Suppressor macrophage treated with lipopolysaccharide for 1 hour (primary cell): ENCODE measurements at regions not wholly inside any gene's neighbourhood (a gene's known extent, or its start where the extent isn't known, plus 50 kb on each side); places are given as distances from the start of the nearest gene placed in this dataset.
"Not testable (repeated sequence)": the region's sequence is repeated elsewhere in the genome, so short reads cannot be mapped to it uniquely, and the experiment has no call there.

Experiments used
- DNase-seq, 3 donors: peaks; one replicate each; pipeline ENCODE4 v3.0.0-alpha.2; 2020 to 2022

DNA sequence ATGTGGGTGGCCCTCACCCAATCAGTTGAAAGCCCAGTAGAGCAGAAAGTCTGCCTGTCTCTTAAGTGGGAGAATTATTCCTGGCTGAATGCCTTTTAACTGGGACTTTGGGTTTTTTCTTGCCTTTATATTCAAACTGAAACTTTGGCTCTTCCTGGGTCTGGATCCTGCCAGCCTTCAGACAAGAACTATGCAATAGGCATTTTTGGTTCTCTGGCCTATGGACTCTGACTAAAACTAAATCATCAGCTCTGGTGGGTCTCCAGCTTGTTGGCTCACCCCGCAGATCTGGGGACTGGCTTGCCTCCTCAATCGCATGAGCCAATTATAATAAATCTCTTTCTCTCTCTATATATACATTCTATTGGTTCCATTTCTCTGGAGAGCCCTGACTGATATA is 173.0 kb upstream of the IGF1 start:
- no peak for DNase-seq

DNA sequence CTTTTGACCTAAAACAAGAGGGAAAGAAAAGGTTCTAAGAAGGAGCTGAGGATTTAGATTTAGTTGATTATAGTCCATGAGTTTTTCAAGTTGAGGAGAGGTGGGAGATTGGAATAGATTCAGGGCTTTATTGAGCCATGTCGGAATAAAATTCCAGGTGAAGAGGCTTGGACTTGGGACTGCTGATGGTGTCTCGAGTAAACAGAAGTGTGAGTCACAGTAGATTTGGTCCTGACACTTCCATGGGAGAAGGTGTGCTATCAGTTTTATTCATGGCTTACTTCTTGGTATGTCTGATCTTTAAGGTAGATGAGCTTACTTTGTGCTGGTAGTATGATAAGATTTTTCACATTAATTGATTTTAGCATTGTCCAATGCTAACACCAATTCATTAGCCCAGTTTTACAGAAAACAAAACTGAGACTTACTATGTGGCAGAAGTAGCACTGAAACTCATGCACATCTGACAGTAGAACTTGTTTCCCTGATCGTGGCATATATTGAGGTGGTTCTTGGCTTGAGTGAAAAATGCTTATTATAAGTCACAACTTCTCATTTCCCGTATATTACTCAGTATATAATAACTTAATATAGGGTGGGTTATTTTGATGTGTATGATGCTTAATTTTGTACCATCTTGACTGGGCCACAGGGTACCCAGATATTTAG is 172.4 kb upstream of the IGF1 start:
- DNase-seq: no peak

DNA sequence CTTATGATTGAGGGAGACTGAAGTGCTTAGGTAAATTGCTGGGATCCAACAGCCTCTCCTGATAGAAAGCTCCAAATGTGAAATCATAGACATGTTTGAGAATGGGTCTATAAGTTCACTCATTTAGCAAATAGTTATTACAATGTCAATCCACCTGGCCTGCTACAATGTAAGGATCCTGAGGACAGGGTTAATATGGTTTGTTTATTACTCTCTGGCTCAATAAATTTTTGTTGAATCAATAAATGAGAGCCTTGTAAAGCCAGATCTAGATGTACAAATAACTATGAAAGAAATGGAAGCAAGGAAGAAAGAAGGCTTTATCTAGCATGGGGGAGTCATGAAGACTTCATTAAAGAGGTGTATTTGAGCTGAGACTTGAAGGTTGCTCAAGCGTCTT is 165.6 kb upstream of the IGF1 start:
- DNase-seq: no peak

DNA sequence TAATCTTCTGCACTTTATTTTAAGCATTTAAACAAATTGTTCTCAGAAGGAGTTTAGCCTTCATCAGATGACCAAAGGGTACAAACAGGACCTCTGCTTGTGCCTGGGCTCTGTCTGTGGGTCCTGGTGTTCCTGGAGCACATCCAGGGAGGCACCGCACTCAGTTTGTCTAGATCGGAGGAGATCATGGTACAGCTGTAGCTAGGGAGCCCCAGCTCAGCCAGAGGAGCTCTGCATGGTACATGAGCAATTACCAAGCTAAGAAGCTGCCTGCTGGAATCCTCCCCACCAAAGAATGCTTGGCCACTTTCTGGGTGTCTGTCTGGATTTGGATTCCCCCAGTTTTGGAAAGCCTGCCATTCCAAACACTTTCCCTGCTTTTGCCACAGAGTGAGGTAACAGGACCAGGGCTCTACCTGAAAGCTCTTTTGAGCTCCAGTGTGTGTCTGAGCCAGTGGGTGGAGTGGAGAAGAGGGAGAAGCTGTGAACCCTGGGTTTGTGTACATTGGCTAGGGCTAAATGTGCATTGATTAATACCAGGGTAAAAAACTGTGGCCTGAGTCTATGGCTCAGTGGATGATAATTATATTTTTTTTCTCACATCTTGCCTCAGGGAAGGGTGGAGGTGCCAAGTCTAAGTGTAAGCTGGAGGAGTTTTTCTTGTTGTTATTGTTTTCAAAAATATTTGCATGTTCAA is 163.7 kb upstream of the IGF1 start:
- no peak for DNase-seq

DNA sequence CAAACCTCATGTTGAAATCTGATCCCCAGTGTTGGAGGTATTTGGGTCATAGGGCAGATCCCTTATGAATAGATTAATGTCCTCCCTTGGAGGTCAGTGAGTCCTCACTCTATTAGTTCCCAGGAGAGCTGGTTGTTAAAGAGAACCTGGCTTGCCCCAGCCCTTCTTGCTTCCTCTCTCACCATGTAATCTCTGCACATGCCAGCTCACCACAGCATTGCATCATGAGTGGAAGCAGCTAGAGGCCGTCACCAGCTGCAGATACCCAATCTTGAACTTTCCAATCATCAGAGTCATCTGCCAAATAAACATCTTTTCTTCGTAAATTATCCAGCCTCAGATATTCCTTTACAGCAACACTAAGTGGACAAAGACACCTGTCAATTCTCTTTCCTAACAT is 161.8 kb upstream of the IGF1 start:
- peak in 2 of 3 donors; percentile 8 to 14 for DNase-seq

DNA sequence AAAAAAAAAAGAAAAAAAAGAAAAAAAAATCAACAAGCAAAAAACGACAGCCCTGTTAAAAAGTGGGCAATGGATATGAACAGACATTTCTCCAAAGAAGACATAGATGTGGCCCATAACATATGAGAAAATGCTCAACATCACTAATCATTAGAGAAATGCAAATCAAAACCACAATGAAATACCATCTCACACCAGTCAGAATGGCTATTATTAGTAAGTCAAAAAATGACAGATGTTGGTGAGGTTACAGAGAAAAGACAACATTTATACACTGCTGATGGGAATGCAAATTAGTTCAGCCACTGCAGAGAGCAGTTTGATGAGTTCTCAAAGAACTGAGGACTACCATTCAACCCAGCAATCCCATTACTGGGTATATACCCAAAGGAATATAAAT is 160.3 kb upstream of the IGF1 start:
- DNase-seq: not testable (repeated sequence)

- DNase-seq: peak in 1 of 3 donors; percentile 6
Observed at GRCh38 chr12:102638777-102639176, 158.4 kb upstream of the IGF1 start.

DNA sequence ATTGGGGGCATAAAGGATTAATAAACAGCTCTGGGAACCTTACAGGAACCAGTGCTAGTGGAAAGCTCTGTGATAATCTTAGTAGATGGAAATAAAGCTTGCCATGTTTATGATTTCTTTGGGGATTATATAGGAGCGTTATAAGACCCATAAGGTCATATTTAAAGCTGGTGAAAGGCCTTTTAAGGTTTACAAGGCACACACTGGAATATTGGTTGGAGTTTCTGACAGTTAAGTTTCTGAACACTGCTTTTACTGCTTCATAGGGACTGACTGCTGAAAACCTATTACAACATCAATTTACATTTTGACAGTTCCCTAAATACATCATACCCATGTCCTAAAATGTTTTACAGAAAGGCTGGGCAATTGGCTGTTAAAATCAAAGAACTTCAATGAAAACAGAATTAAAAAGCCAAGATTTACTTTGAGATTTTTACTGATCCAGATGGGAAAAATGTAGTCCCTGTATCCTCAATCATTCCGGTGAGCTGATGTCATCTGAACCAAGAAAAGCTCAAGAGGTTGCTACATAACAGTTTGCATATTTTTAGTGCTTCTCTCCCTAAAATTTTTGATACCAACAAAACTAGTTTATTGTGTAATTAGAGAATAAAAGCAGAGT is 153.7 kb upstream of the IGF1 start:
- no peak for DNase-seq

DNA sequence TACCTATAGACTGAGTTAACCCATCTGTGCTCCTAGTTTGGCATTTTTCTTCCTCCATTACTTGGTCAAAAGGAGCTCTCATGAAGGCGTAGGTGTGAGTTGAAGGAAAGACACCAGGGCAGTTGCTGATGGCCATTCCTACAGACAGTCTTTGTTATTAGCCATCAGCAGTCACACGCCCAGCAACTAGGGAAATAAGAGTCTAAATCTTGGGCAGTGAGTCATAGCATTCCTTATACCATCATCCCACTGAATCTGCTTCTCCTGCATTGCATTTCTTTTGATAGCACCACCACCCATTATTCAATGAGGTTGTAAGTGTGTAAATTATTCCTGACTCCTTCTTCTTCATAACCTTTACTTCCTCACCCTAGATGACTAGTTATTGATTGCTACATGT is 150.9 kb upstream of the IGF1 start:
- DNase-seq: no peak

DNA sequence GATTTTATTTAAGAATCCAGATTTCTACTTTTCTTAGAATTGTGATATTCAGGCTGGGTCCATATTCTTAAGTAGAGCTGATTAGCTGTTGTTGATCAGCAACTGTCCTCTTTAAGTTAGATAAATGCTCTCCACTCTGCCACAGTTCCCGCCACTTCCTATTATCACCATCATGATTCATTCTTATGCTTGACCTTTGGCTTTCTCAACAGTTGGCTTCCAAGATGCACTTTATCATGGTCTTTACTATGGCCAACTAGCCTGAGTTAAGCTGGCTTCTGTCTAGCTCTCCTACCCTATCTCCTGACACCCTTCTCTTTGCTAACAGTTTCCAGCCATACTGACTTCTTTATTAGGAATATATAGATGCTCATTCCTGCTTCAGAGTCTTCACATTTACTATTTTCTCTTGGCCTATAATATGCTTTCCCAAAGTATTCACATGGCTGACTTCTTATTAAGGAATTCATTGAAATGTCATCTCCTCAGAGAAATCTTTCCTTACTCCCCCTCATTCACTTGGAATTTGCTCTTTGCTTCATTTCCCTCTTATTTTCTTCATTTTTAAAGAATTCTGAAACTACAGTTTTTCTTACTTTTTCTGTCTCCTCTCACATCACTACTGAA is 149.0 kb upstream of the IGF1 start:
- DNase-seq: no peak

DNA sequence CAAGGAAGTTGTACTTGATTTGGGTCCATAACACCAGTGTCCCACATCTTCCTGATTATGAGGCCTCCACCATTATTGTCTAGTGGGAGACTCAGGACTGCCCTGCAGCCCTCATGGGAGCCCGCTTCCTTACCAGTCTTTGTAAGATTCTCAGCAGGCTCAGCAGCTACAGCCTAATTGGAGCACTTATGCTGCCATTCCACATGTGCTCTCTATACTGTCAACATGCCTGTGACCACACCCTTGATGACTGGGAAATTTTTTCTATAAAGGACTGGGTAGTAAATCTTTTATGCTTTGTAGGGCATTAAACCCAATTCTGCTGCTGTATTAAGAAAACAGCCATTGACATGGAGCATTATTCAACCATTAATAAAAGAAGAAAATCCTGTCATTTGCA is 145.5 kb upstream of the IGF1 start:
- DNase-seq: no peak

- DNase-seq: no peak
Observed at GRCh38 chr12:102622618-102623017, 142.3 kb upstream of the IGF1 start.

DNA sequence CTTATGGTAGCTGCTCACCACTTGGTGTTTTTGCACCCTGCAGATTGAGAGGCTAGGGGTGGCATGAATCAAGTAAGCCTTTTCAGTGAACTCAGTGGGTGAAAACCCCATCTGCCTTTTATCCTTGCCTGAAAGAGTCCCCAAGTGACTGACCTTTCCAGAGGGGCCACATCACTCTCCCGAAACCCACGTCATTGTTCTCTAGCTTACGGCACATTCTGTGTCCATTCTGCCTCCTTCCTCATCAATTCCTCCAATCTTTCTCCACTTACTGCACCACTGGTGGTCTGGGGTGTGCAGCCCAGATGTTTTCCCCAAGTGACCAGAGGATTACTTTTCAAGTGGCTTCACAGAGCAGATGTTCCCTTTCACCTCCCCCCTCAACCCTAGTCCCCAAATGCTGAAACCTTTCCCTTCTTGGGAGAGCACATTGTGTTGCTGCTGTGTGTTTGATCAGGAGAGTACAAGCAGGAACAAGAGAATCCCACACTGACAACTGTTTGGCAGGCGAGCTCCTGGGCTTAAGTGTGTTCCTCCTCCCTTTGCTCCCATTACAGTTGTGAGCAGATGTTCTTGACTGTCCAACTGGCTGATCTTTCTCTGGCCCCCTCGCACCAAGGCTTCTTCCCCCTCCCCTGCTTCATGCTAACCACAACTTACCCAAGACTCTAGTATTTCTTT is 138.0 kb upstream of the IGF1 start:
- DNase-seq: no peak

- DNase-seq: no peak
Observed at GRCh38 chr12:102616692-102617091, 136.3 kb upstream of the IGF1 start.

- DNase-seq: no peak
Observed at GRCh38 chr12:102611995-102612394, 131.6 kb upstream of the IGF1 start.

- no peak for DNase-seq
Observed at GRCh38 chr12:102609996-102610395, 129.6 kb upstream of the IGF1 start.

GRCh38 chr12:102603021-102603420 is 122.7 kb upstream of the IGF1 start:
- DNase-seq: no peak

- no peak for DNase-seq
Observed at GRCh38 chr12:102602521-102602920, 122.2 kb upstream of the IGF1 start.

- no peak for DNase-seq
Observed at GRCh38 chr12:102601621-102602020, 121.3 kb upstream of the IGF1 start.

GRCh38 chr12:102596687-102597086 is 116.3 kb upstream of the IGF1 start:
- DNase-seq: no peak

- no peak for DNase-seq
Observed at GRCh38 chr12:102596031-102596430, 115.7 kb upstream of the IGF1 start.

- DNase-seq: no peak
Observed at GRCh38 chr12:102595315-102595714, 115.0 kb upstream of the IGF1 start.

DNA sequence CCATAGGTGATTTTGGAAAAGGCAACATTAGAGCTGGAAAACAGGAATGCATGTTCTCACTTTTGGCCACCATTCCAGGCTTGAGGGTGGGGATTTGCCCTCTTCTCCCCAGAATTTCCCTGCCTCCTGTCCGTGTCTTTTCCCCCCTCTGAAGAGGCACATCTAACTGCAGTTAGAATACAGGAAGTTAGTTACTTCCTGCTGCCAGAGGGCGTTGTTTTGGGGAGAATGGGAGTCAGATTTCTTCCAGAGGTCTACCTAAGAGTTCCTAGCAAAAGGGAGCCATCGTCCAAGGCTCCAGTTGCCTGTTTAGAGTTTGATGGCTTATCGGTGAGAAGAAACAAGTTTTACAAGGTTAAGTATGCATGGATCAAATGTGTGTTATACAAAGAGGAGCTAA is 112.8 kb upstream of the IGF1 start:
- no peak for DNase-seq
